Posterior cingulate gyrus (tissue), 11 donors: ENCODE measurements at regions not wholly inside any gene's neighbourhood (a gene's known extent, or its start where the extent isn't known, plus 50 kb on each side); places are given as distances from the start of the nearest gene placed in this dataset.
"Not testable (repeated sequence)": the region's sequence is repeated elsewhere in the genome, so short reads cannot be mapped to it uniquely, and the experiment has no call there.

Source experiments
- DNase-seq, 10 donors: peaks; one replicate each; pipeline versions ENCODE4 v3.0.0 to v3.0.0-alpha.2; 2020 to 2021; ENCODE audit warnings: mixed read lengths in 3 of 10
- intact Hi-C: fragments of 100-400 bp; cut with DNase I; formaldehyde crosslinking; loops from one replicate; pipeline ENCODE4 v1.15.1; 2023

GRCh38 chr2:83113953-83114352, 1345.1 kb downstream of the SUCLG1 start:
- DNase-seq: no peak
- intact Hi-C loops: no loop called here

GRCh38 chr2:83112858-83113257, 1346.2 kb downstream of the SUCLG1 start:
- DNase-seq: no peak
- intact Hi-C loops: no loop called here

DNA sequence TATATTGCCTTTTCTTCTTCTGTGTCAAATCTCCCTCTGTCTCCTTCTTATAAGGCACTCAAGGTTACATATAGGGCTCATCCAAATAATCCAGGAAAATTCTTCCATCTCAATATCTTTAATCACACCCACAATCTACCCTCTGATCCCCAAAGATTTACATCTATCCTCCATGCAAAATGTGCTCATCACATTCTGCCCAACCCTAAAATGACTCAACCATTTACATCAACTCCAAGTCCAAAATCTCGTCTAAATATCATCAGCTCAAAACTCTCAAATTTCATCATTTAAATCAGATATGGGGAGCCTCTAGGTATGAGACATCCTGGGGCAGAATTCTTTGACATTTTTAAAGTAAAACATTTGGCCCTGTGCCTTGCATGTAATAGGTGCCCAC, 1349.8 kb downstream of the SUCLG1 start:
- intact Hi-C loops: no loop called here
- DNase-seq: no peak

DNA sequence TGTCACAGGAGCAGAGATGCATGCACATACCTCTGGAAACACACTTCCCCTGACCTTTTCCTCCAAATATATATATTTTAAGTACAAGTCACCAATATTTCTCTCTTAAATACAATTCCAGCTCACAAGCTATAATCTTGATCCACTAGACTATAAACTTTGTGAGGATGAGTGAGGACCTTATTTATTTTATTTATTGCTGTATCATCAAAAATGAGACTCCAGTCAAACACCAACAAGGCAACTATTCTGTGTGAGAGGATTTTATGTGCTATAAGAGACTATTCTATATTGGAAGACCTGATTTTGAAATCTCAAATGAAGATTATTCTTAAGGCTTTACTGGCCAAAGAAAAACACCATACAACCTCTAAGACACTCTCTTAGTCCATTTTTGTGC, 1352.2 kb downstream of the SUCLG1 start:
- intact Hi-C loops: no loop called here
- DNase-seq: no peak

GRCh38 chr2:83104202-83104601, 1354.9 kb downstream of the SUCLG1 start:
- intact Hi-C loops: no loop called here
- no peak for DNase-seq

GRCh38 chr2:83103613-83104012, 1355.5 kb downstream of the SUCLG1 start:
- intact Hi-C loops: no loop called here
- DNase-seq: no peak

DNA sequence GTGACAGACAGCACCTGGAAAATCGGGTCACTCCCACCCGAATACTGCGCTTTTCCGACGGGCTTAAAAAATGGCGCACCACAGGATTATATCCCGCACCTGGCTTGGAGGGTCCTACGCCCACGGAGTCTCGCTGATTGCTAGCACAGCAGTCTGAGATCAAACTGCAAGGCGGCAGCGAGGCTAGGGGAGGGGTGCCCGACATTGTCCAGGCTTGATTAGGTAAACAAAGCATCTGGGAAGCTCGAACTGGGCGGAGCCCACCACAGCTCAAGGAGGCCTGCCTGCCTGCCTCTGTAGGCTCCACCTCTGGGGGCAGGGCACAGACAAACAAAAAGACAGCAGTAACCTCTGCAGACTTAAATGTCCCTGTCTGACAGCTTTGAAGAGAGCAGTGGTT, 1370.0 kb downstream of the SUCLG1 start:
- intact Hi-C loops: not testable (repeated sequence)
- DNase-seq: peak in 1 of 10 donors; percentile 49

DNA sequence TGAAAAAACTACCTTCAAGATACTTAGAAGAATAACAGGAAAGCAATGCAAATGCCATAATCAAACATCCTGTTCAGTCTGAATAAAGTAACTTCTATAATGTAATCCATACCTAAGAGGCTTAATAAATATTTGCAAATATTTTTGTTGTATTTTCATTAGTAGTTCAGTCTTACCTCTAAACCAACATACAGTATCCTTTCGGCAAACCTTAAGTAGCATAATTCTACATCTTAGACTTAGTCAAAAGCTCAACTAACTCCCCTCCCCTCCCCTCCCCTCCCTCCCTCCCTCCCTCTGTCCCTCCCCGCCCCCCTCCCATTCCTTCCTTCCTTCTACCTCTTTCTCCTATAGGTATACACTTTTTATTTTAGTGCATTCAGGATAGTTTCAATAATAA, 1373.2 kb downstream of the SUCLG1 start:
- no peak for DNase-seq
- intact Hi-C loops: no loop called here

- no peak for DNase-seq
- intact Hi-C loops: no loop called here
These were observed 1377.0 kb downstream of the SUCLG1 start for GRCh38 chr2:83081826-83082690.

DNA sequence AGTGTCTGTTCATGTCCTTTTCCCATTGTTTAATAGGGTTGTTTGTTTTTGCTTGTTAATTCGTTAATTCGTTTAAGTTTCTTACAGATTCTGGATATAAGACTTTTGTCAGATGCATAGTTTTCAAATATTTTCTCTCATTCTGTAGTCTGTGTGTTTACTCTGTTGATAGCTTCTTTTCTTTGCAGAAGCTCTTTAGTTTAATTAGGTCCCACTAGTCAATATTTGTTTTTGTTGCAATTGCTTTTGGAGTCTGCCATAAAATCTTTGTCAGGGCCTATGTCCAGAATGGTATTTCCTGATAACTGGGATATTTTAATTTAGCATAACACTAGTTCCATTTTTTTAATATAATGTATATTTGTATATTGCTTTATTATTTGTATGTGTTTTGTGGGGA, 1380.1 kb downstream of the SUCLG1 start:
- DNase-seq: no peak
- intact Hi-C loops: no loop called here

- no peak for DNase-seq
- intact Hi-C loops: no loop called here
These were observed 1386.3 kb downstream of the SUCLG1 start for GRCh38 chr2:83072767-83073166.

GRCh38 chr2:83071914-83072313, 1387.2 kb downstream of the SUCLG1 start:
- no peak for DNase-seq
- intact Hi-C loops: no loop called here

DNA sequence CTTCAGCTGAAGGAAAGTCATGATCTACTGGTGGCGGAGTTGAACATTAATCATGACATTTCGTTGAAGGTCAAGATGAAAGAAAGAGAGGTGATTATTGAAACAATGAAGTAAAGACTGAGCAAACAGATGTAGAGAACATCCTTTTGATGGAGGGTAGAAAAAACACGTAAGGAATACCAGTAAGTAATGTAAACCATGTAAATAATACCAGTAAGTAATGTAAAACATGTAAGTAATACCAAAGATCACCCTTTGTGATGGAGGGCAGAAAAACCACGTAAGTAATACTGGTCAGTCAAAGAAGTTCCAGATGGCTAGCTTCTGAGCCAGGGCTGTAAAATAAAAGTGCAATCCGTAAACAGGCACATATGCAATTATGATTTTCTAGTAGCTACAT, 1387.7 kb downstream of the SUCLG1 start:
- intact Hi-C loops: no loop called here
- DNase-seq: no peak

DNA sequence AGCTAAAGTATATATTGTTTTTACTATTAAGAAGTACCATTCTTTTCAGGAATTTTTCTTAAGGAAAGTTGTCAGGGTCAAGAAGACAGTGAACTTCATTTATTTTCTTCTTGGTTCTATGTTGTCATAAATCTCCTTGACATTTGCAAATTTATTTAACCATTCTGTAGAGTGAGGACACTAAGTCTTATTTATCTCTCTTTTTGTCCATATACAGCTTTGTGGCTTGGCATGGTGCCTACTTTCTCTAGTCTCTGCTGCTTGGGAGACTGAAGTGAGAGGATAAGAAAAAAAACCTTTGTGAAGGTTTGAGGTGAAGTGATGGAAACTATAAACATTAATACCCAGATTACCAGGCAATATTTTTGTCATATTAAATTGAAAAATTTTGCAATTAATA, 1389.4 kb downstream of the SUCLG1 start:
- intact Hi-C loops: no loop called here
- DNase-seq: no peak

DNA sequence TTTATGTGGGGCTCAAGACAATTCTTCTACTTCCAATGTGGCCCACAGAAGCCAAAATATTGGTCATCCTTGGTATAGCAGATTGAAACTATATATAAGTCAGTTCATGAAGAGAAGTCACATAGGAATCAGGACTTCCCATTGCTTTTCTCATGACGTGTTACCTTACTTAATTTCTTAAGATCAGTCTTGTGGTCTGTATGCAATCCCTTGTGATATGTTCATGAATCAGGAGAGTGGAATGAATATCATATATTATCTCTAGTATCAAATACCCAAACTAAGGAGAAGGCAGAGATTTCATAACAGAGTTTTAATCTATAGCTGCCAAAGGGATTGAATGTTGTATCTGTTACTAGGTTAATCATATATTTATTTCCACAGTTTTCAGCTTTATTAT, 1390.4 kb downstream of the SUCLG1 start:
- intact Hi-C loops: no loop called here
- no peak for DNase-seq

DNA sequence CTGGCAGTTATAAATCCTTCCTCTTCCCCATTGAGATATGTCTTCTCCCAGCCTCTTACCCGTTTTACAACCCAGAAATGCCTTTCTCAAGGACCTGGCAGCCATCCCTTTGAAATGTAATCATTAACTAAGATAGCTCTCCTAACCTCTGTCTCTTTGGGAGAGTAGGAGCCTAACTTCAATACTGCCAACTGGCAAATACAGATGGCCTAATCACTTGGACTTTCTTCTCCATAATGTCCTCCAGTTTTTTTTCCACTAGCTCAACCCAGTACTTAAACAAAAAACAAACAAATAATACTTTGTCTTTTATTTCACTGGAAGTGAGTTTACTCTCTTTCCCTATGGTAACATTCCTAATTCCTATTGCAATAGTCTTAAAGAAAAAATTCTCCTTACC, 1391.1 kb downstream of the SUCLG1 start:
- intact Hi-C loops: no loop called here

DNA sequence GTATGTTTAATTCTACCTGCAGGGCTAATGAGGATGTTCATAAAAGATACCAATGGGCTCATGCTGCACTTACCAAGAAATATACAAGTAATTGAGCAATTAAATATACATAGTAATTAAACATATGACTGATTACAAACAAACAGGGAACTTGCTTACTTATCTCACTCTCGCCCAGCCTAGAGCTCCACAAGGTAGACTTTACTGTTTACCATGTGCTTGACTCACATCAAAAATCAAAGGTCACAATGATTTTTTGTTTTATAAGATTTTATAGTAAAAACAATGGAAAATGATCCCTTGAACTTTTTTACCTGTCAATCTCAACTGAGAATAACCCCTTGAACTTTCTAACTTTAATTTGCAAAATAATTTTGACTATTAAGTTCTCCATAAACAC, 1395.1 kb downstream of the SUCLG1 start:
- intact Hi-C loops: no loop called here
- DNase-seq: no peak

More for the DNA sequence above, 1391.1 kb downstream of the SUCLG1 start:
- DNase-seq: no peak

GRCh38 chr2:83063511-83063910, 1395.6 kb downstream of the SUCLG1 start:
- intact Hi-C loops: no loop called here

DNA sequence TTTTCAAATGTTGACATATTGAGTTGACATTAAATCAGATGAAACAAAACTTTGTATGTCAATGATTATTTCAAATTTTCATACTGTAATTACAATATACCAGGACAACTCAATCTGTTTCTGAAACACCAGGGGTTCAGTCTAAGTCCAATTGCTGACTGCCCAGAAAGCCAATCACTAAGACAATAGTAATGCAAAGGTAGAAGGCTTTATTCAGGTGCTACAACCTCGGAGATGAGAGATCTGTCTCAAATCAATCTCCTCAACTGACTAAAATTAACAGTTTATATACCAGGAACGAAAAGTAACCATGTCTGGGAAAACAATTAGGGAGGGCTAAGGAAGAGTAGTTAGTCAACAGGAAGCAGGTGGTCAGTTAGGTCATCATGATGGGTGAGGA, 1400.4 kb downstream of the SUCLG1 start:
- no peak for DNase-seq
- intact Hi-C loops: no loop called here

More at GRCh38 chr2:83063511-83063910, 1395.6 kb downstream of the SUCLG1 start:
- DNase-seq: no peak

DNA sequence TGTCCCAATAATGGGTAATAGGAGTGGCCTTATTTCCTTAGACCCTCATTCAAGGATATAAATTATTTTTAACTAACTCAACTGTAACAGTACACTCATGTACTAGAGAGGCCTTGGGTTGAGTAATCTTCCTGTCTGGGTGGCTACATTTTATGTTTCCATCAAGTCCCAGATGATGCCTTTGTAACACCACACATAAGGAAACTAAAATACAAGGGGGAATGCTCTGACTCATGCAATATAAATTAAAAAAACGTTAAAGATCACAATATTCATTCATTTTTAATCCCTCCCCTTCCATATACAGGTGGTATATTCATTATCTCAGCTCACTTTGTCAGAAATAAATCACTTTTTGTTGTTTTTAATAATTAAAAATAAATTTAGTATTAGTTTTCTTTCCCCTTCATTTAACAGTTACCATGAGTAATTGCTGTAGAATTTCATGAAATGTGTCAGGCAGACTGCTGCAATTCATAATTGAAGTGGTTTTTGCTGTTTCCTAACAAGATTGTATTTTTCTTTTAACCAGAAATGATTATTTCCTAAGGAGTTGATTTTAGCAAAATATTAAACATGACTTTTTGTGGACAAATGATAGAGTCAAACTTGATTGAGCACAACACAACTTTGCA, 1403.6 kb downstream of the SUCLG1 start:
- no peak for DNase-seq
- intact Hi-C loops: no loop called here

GRCh38 chr2:83054751-83055150, 1404.3 kb downstream of the SUCLG1 start:
- intact Hi-C loops: no loop called here

GRCh38 chr2:83051538-83052170, 1407.4 kb downstream of the SUCLG1 start:
- intact Hi-C loops: no loop called here

More at GRCh38 chr2:83054751-83055150, 1404.3 kb downstream of the SUCLG1 start:
- DNase-seq: no peak

More at GRCh38 chr2:83051538-83052170, 1407.4 kb downstream of the SUCLG1 start:
- no peak for DNase-seq
